Stimulated activated naive CD8-positive, alpha-beta T cell treated with anti-CD3 and anti-CD28 coated beads, Interleukin-15, Interleukin-2, amounts not matched to agents 100 ng/mL and 50 ng/mL, for 24 hours (primary cell): ENCODE measurements at regions not wholly inside any gene's neighbourhood (a gene's known extent, or its start where the extent isn't known, plus 50 kb on each side); places are given as distances from the start of the nearest gene placed in this dataset.
"Not testable (repeated sequence)": the region's sequence is repeated elsewhere in the genome, so short reads cannot be mapped to it uniquely, and the experiment has no call there.

Experiments used
- H3K27ac Mint-ChIP-seq: one replicate; pipeline ENCODE4 v1.8.0; 2021; ENCODE audit warnings: mild to moderate bottlenecking, mixed read lengths
- H3K27me3 Mint-ChIP-seq: one replicate; pipeline ENCODE4 v1.8.0; 2021; ENCODE audit warnings: mixed read lengths
- H3K36me3 Mint-ChIP-seq: one replicate; pipeline ENCODE4 v1.8.0; 2021; ENCODE audit warnings: low read depth, mixed read lengths
- H3K4me1 Mint-ChIP-seq: one replicate; pipeline ENCODE4 v1.8.0; 2021; ENCODE audit warnings: low read depth, mixed read lengths
- H3K4me3 Mint-ChIP-seq: one replicate; pipeline ENCODE4 v1.8.0; 2021; ENCODE audit warnings: mild to moderate bottlenecking, mixed read lengths
- H3K9me3 Mint-ChIP-seq: one replicate; pipeline ENCODE4 v1.8.0; 2021; ENCODE audit warnings: mixed read lengths

GRCh38 chr13:62711948-62712347 lies 1296.3 kb upstream of the PCDH20 start:
- not testable (repeated sequence) for H3K36me3 Mint-ChIP-seq

GRCh38 chr13:62710787-62711186 lies 1295.1 kb upstream of the PCDH20 start:
- Mint-ChIP-seq H3K4me1 (no peaks in the 10 kb centered on the region), H3K27ac (no peak overlapping the region), H3K36me3 (no peaks in the 10 kb centered on the region), H3K4me3 (no peak overlapping the region), H3K9me3 (peaks cover 13% of the 10 kb centered on the region), H3K27me3 (no peaks in the 10 kb centered on the region)

More at GRCh38 chr13:62711948-62712347, 1296.3 kb upstream of the PCDH20 start:
- peaks cover 16% of the 10 kb centered on the region for H3K9me3 Mint-ChIP-seq
- H3K4me1 Mint-ChIP-seq, H3K4me3 Mint-ChIP-seq, H3K27me3 Mint-ChIP-seq, H3K27ac Mint-ChIP-seq: not testable (repeated sequence)

- Mint-ChIP-seq H3K9me3 (peaks cover 8% of the 10 kb centered on the region), H3K27me3 (no peaks in the 10 kb centered on the region)
Observed at GRCh38 chr13:62706048-62706447, 1290.4 kb upstream of the PCDH20 start.

GRCh38 chr13:62704875-62705274 lies 1289.2 kb upstream of the PCDH20 start:
- no peaks in the 10 kb centered on the region for H3K36me3 Mint-ChIP-seq

More at GRCh38 chr13:62706048-62706447, 1290.4 kb upstream of the PCDH20 start:
- Mint-ChIP-seq H3K27ac (no peak overlapping the region), H3K4me3 (no peak overlapping the region), H3K36me3 (no peaks in the 10 kb centered on the region), H3K4me1 (no peaks in the 10 kb centered on the region)

GRCh38 chr13:62702502-62702901 lies 1286.9 kb upstream of the PCDH20 start:
- H3K9me3 Mint-ChIP-seq: peaks cover 3% of the 10 kb centered on the region
- no peak overlapping the region for H3K4me3 Mint-ChIP-seq
- H3K27me3 Mint-ChIP-seq: no peaks in the 10 kb centered on the region
- no peaks in the 10 kb centered on the region for H3K36me3 Mint-ChIP-seq
- H3K4me1 Mint-ChIP-seq: no peaks in the 10 kb centered on the region
- H3K27ac Mint-ChIP-seq: no peak overlapping the region

More at GRCh38 chr13:62704875-62705274, 1289.2 kb upstream of the PCDH20 start:
- Mint-ChIP-seq H3K27me3 (no peaks in the 10 kb centered on the region), H3K9me3 (peaks cover 8% of the 10 kb centered on the region), H3K4me1 (no peaks in the 10 kb centered on the region), H3K4me3 (no peak overlapping the region), H3K27ac (no peak overlapping the region)

- H3K9me3 Mint-ChIP-seq: peaks cover 4% of the 10 kb centered on the region
- no peak overlapping the region for H3K4me3 Mint-ChIP-seq
- no peaks in the 10 kb centered on the region for H3K36me3 Mint-ChIP-seq
- no peaks in the 10 kb centered on the region for H3K4me1 Mint-ChIP-seq
- no peaks in the 10 kb centered on the region for H3K27me3 Mint-ChIP-seq
- no peak overlapping the region for H3K27ac Mint-ChIP-seq
Observed at GRCh38 chr13:62697701-62698100, 1282.1 kb upstream of the PCDH20 start.

GRCh38 chr13:62696490-62696889 lies 1280.8 kb upstream of the PCDH20 start:
- Mint-ChIP-seq H3K27me3 (no peaks in the 10 kb centered on the region), H3K27ac (no peak overlapping the region), H3K4me1 (no peaks in the 10 kb centered on the region), H3K9me3 (peaks cover 4% of the 10 kb centered on the region), H3K36me3 (no peaks in the 10 kb centered on the region), H3K4me3 (no peak overlapping the region)

- no peak overlapping the region for H3K4me3 Mint-ChIP-seq
- H3K9me3 Mint-ChIP-seq: peaks cover 9% of the 10 kb centered on the region
- H3K27ac Mint-ChIP-seq: no peak overlapping the region
- no peaks in the 10 kb centered on the region for H3K4me1 Mint-ChIP-seq
- no peaks in the 10 kb centered on the region for H3K27me3 Mint-ChIP-seq
- no peaks in the 10 kb centered on the region for H3K36me3 Mint-ChIP-seq
Observed at GRCh38 chr13:62687732-62688131, 1272.1 kb upstream of the PCDH20 start.

- Mint-ChIP-seq H3K36me3 (no peaks in the 10 kb centered on the region), H3K4me3 (no peak overlapping the region), H3K9me3 (peaks cover 7% of the 10 kb centered on the region), H3K27me3 (no peaks in the 10 kb centered on the region), H3K27ac (no peak overlapping the region), H3K4me1 (no peaks in the 10 kb centered on the region)
Observed at GRCh38 chr13:62684359-62684758, 1268.7 kb upstream of the PCDH20 start.

- no peak overlapping the region for H3K27ac Mint-ChIP-seq
- H3K9me3 Mint-ChIP-seq: peaks cover 6% of the 10 kb centered on the region
- H3K36me3 Mint-ChIP-seq: no peaks in the 10 kb centered on the region
- no peaks in the 10 kb centered on the region for H3K4me1 Mint-ChIP-seq
- no peaks in the 10 kb centered on the region for H3K27me3 Mint-ChIP-seq
- H3K4me3 Mint-ChIP-seq: no peak overlapping the region
Observed at GRCh38 chr13:62682788-62683187, 1267.1 kb upstream of the PCDH20 start.

GRCh38 chr13:62678039-62678438 lies 1262.4 kb upstream of the PCDH20 start:
- Mint-ChIP-seq H3K36me3 (no peaks in the 10 kb centered on the region), H3K4me1 (no peaks in the 10 kb centered on the region), H3K9me3 (peaks cover 10% of the 10 kb centered on the region), H3K27ac (no peak overlapping the region), H3K27me3 (no peaks in the 10 kb centered on the region), H3K4me3 (no peak overlapping the region)

GRCh38 chr13:62663767-62664166 lies 1248.1 kb upstream of the PCDH20 start:
- Mint-ChIP-seq H3K4me1 (no peaks in the 10 kb centered on the region), H3K27me3 (no peaks in the 10 kb centered on the region), H3K27ac (no peak overlapping the region), H3K4me3 (no peak overlapping the region), H3K9me3 (no peaks in the 10 kb centered on the region), H3K36me3 (no peaks in the 10 kb centered on the region)

GRCh38 chr13:62659365-62659764 lies 1243.7 kb upstream of the PCDH20 start:
- H3K27me3 Mint-ChIP-seq: no peaks in the 10 kb centered on the region
- H3K36me3 Mint-ChIP-seq: no peaks in the 10 kb centered on the region
- no peak overlapping the region for H3K4me3 Mint-ChIP-seq
- no peaks in the 10 kb centered on the region for H3K9me3 Mint-ChIP-seq
- no peak overlapping the region for H3K27ac Mint-ChIP-seq
- H3K4me1 Mint-ChIP-seq: no peaks in the 10 kb centered on the region

- Mint-ChIP-seq H3K36me3 (no peaks in the 10 kb centered on the region), H3K27ac (no peak overlapping the region), H3K4me1 (no peaks in the 10 kb centered on the region), H3K27me3 (no peaks in the 10 kb centered on the region), H3K4me3 (no peak overlapping the region), H3K9me3 (no peaks in the 10 kb centered on the region)
Observed at GRCh38 chr13:62653371-62653770, 1237.7 kb upstream of the PCDH20 start.

- H3K4me1 Mint-ChIP-seq: no peaks in the 10 kb centered on the region
- H3K27me3 Mint-ChIP-seq: no peaks in the 10 kb centered on the region
- H3K36me3 Mint-ChIP-seq: no peaks in the 10 kb centered on the region
- no peak overlapping the region for H3K27ac Mint-ChIP-seq
- no peak overlapping the region for H3K4me3 Mint-ChIP-seq
- H3K9me3 Mint-ChIP-seq: peaks cover 22% of the 10 kb centered on the region
Observed at GRCh38 chr13:62643799-62644524, 1228.3 kb upstream of the PCDH20 start.

GRCh38 chr13:62643007-62643483 lies 1227.4 kb upstream of the PCDH20 start:
- Mint-ChIP-seq H3K27me3 (no peaks in the 10 kb centered on the region), H3K4me3 (no peak overlapping the region), H3K36me3 (no peaks in the 10 kb centered on the region), H3K27ac (peak overlapping the region; percentile 13), H3K4me1 (no peaks in the 10 kb centered on the region), H3K9me3 (peaks cover 22% of the 10 kb centered on the region)
